HG03575 (cell line): ENCODE measurements at regions not wholly inside any gene's neighbourhood (a gene's known extent, or its start where the extent isn't known, plus 50 kb on each side); places are given as distances from the start of the nearest gene placed in this dataset.

ENCODE experiments used
- ATAC-seq: cut with Tn5 transposase; IDR thresholded peaks from one replicate; pipeline ENCODE4 v1.9.1; 2021; ENCODE audit not compliant: unreplicated experiment, insufficient number of reproducible peaks, low FRiP score; ENCODE audit errors: extremely low read depth

GRCh38 chr21:35128536-35128935 lies 79.4 kb upstream of the RUNX1 start:
- ATAC-seq: no peak

GRCh38 chr21:35127851-35128250 lies 78.7 kb upstream of the RUNX1 start:
- no peak for ATAC-seq

GRCh38 chr21:35127026-35127425 lies 77.9 kb upstream of the RUNX1 start:
- no peak for ATAC-seq

GRCh38 chr21:35120631-35121180 lies 71.6 kb upstream of the RUNX1 start:
- ATAC-seq: no peak

GRCh38 chr21:35119501-35120047 lies 70.5 kb upstream of the RUNX1 start:
- ATAC-seq: no peak

GRCh38 chr21:35116777-35117176 lies 67.7 kb upstream of the RUNX1 start:
- no peak for ATAC-seq

- no peak for ATAC-seq
These were observed 64.0 kb upstream of the RUNX1 start for GRCh38 chr21:35113064-35113463.

GRCh38 chr21:35111321-35111930 lies 62.3 kb upstream of the RUNX1 start:
- ATAC-seq: no peak

GRCh38 chr21:35108887-35109286 lies 59.8 kb upstream of the RUNX1 start:
- no peak for ATAC-seq

- no peak for ATAC-seq
These were observed 58.4 kb upstream of the RUNX1 start for GRCh38 chr21:35107520-35107919.

- no peak for ATAC-seq
These were observed 57.2 kb upstream of the RUNX1 start for GRCh38 chr21:35106246-35106835.

- no peak for ATAC-seq
These were observed 53.6 kb upstream of the RUNX1 start for GRCh38 chr21:35102488-35103371.

- no peak for ATAC-seq
These were observed 51.3 kb upstream of the RUNX1 start for GRCh38 chr21:35100349-35100811.

- ATAC-seq: no peak
These were observed 50.2 kb upstream of the RUNX1 start for GRCh38 chr21:35099310-35099709.
